GM12878 (cell line): ENCODE measurements at regions not wholly inside any gene's neighbourhood (a gene's known extent, or its start where the extent isn't known, plus 50 kb on each side); places are given as distances from the start of the nearest gene placed in this dataset.

ENCODE experiments used
- ATAC-seq: fragments of 200-7000 bp; cut with Tn5 transposase; 3 replicates; pipeline ENCODE4 v1.9.1; 2020; ENCODE audit warnings: mild to moderate bottlenecking, moderate library complexity
- BruUV-seq: library from RNA; stranded (reverse); fragments of 400-500 nt; replicated peaks from 2 replicates; lab custom pipeline; 2021; lab: Mats Ljungman, UMichigan
- CTCF ChIA-PET: fragments of 300-600 bp; sonication (Branson Sonifier 250); formaldehyde crosslinking; extraction: SDS; loops from one replicate; lab custom pipeline; 2021; ENCODE audit warnings: inconsistent platforms; lab: Yijun Ruan, JAX
- POLR2A ChIA-PET: fragments of 350-600 bp; formaldehyde crosslinking; extraction: SDS; loops from one replicate; lab custom pipeline; 2021; ENCODE audit warnings: inconsistent platforms; lab: Charles Lee
- RAD21 ChIA-PET: fragments of 300-600 bp; sonication (Branson Sonifier 250); formaldehyde crosslinking; loops from one replicate; lab custom pipeline; 2023; ENCODE audit warnings: antibody characterized with exemption; ENCODE audit not compliant: unreplicated experiment; lab: Charles Lee
- SMC1A ChIA-PET: fragments of 300-600 bp; sonication (Branson Sonifier 250); formaldehyde crosslinking; loops from one replicate; lab custom pipeline; 2023; ENCODE audit not compliant: unreplicated experiment, uncharacterized antibody; lab: Charles Lee
- DNase-seq: peaks from one replicate; pipeline ENCODE4 v3.0.0-alpha.2; 2011; ENCODE audit warnings: low read depth, low spot score
- FAIRE-seq: peaks from 3 replicates; lab custom pipeline; 2011; peaks lifted over from hg19 to GRCh38; lab: Jason Lieb, UNC
- H2AFZ ChIP-seq: 2 replicates; pipeline ENCODE4 v1.6.0; 2011; ENCODE audit warnings: low read depth, low read length, control low read depth; ENCODE audit not compliant: control insufficient read depth
- H3K27ac ChIP-seq: 2 replicates; pipeline ENCODE4 v1.5.1; 2011; ENCODE audit warnings: control low read depth; ENCODE audit not compliant: control insufficient read depth, insufficient read depth
- H3K27me3 ChIP-seq, 2 experiments: replicated peaks in 1 of 2; 2 replicates each; pipeline versions ENCODE4 v1.6.0 to v1.6.1; 2011; ENCODE audit warnings: low read length in 1 of 2; ENCODE audit not compliant: control insufficient read depth in 2 of 2, insufficient read depth in 2 of 2
- H3K36me3 ChIP-seq, 2 experiments: 2 replicates each; pipeline ENCODE4 v1.5.1; 2011; ENCODE audit warnings: low read length in 1 of 2; ENCODE audit not compliant: control insufficient read depth in 2 of 2, insufficient read depth in 2 of 2
- H3K4me1 ChIP-seq: 2 replicates; pipeline ENCODE4 v1.6.1; 2011; ENCODE audit warnings: mild to moderate bottlenecking, low read length, moderate library complexity, mixed read lengths; ENCODE audit not compliant: control insufficient read depth, insufficient read depth
- H3K4me2 ChIP-seq: 2 replicates; pipeline ENCODE4 v1.6.0; 2011; ENCODE audit warnings: control low read depth; ENCODE audit not compliant: control insufficient read depth, insufficient read depth
- H3K4me3 ChIP-seq: fragments of 200-600 bp; sonication (generic); 2 replicates; pipeline ENCODE4 v1.5.1; 2016
- H3K79me2 ChIP-seq: 2 replicates; pipeline ENCODE4 v1.6.0; 2011; ENCODE audit warnings: low read length; ENCODE audit not compliant: control insufficient read depth, insufficient read depth
- H3K9ac ChIP-seq: 2 replicates; pipeline ENCODE4 v1.8.0; 2011; ENCODE audit warnings: low read length, control low read depth, mixed read lengths; ENCODE audit not compliant: control insufficient read depth, insufficient read depth
- H3K9me3 ChIP-seq: replicated peaks from 3 replicates; pipeline ENCODE4 v1.5.1; 2011; ENCODE audit warnings: mild to moderate bottlenecking, low read length; ENCODE audit not compliant: control insufficient read depth, insufficient read depth
- H4K20me1 ChIP-seq: 2 replicates; pipeline ENCODE4 v1.6.0; 2011; ENCODE audit not compliant: control insufficient read depth, insufficient read depth
- ATF2 ChIP-seq: IDR thresholded peaks from 2 replicates; pipeline ENCODE4 v1.6.1; 2012; ENCODE audit warnings: low read length, inconsistent platforms
- CBFB ChIP-seq: IDR thresholded peaks from 2 replicates; pipeline ENCODE4 v1.6.1; 2016; ENCODE audit warnings: antibody characterized with exemption, low read depth
- DPF2 ChIP-seq: fragments of 450-650 bp; IDR thresholded peaks from 2 replicates; pipeline ENCODE4 v1.6.1; 2017; ENCODE audit warnings: mild to moderate bottlenecking
- EP300 ChIP-seq, 2 experiments: fragments of 150-350 bp in 1 of 2; IDR thresholded peaks; 2 replicates each; pipeline ENCODE4 v1.6.1; 2011 to 2012; ENCODE audit warnings: low read depth in 2 of 2, low read length in 2 of 2, borderline replicate concordance in 1 of 2, improper control_type of control experiment in 1 of 2, inconsistent platforms in 1 of 2; ENCODE audit not compliant: control insufficient read depth in 1 of 2
- KDM1A ChIP-seq: fragments of 200-600 bp; sonication (generic); IDR thresholded peaks from 2 replicates; pipeline ENCODE4 v1.6.1; 2016; ENCODE audit warnings: borderline replicate concordance
- MYB ChIP-seq: fragments of 150-350 bp; IDR thresholded peaks from 2 replicates; pipeline ENCODE4 v1.6.1; 2014; ENCODE audit warnings: mild to moderate bottlenecking, low read depth, low read length, borderline replicate concordance
- PAX5 ChIP-seq: IDR thresholded peaks from 2 replicates; pipeline ENCODE4 v1.6.1; 2011; ENCODE audit warnings: low read depth, low read length, borderline replicate concordance
- PAX8 ChIP-seq: fragments of 450-650 bp; IDR thresholded peaks from 2 replicates; pipeline ENCODE4 v1.6.1; 2017; ENCODE audit warnings: mild to moderate bottlenecking, moderate library complexity
- PKNOX1 ChIP-seq: fragments of 450-650 bp; IDR thresholded peaks from 2 replicates; pipeline ENCODE4 v1.6.1; 2016; ENCODE audit warnings: mild to moderate bottlenecking
- RAD21 ChIP-seq: IDR thresholded peaks from 2 replicates; pipeline ENCODE4 v1.6.1; 2011; ENCODE audit warnings: mild to moderate bottlenecking, low read depth, low read length, moderate library complexity; ENCODE audit not compliant: insufficient read depth
- RELA ChIP-seq: fragments of 450-650 bp; IDR thresholded peaks from 2 replicates; pipeline ENCODE4 v1.8.0; 2014; ENCODE audit warnings: borderline replicate concordance; ENCODE audit not compliant: partially characterized antibody
- STAT1 ChIP-seq: fragments of 450-650 bp; conservative IDR thresholded peaks from 2 replicates; pipeline ENCODE4 v1.6.1; 2014; ENCODE audit warnings: antibody characterized with exemption, mild to moderate bottlenecking
- WGBS: methylation state at CpG from one replicate; pipeline ENCODE4 v1.1.6; 2016; ENCODE audit warnings: low lambda C conversion rate; ENCODE audit not compliant: insufficient replicate concordance, insufficient coverage; ENCODE audit errors: missing lambda C conversion rate; 5-methylcytosine and 5-hydroxymethylcytosine counted together
- in situ Hi-C: fragments of 300-500 bp; cut with MboI; formaldehyde crosslinking; loops from 9 replicates; pipeline ENCODE4 v1.14.3; 2018; ENCODE audit warnings: mixed read lengths
- intact Hi-C: fragments of 100-400 bp; cut with micrococcal nuclease; formaldehyde crosslinking; loops from one replicate; pipeline ENCODE4 v1.14.2; 2022; ENCODE audit not compliant: unreplicated experiment
- TF ChIP-seq, protein P1 (sequence below): IDR thresholded peaks from 2 replicates; pipeline ENCODE4 v1.6.1; 2011; ENCODE audit warnings: low read depth, mild to moderate bottlenecking, low read length, moderate library complexity, borderline replicate concordance; ENCODE audit errors: extremely low read depth
- TF ChIP-seq, protein P2 (sequence below): fragments of 150-350 bp; IDR thresholded peaks from 2 replicates; pipeline ENCODE4 v1.6.1; 2014; ENCODE audit warnings: mild to moderate bottlenecking, low read depth, low read length
- TF ChIP-seq, protein P3 (sequence below): IDR thresholded peaks from 2 replicates; pipeline ENCODE4 v1.6.1; 2012; ENCODE audit warnings: mild to moderate bottlenecking, low read depth, low read length

- H3K9me3 ChIP-seq: no peaks in the 10 kb centered on the region
- no peak overlapping the region for H3K4me3 ChIP-seq
- no peak overlapping the region for H2AFZ ChIP-seq
- ChIA-PET POLR2A (no interaction called here), RAD21 (no interaction called here), CTCF (no interaction called here), SMC1A (no interaction called here)
- ATAC-seq: no peak
- no peak overlapping the region for H3K4me2 ChIP-seq
- no peaks in the 10 kb centered on the region for H3K36me3 ChIP-seq
- in situ Hi-C loops (no loop called here), intact Hi-C loops (no loop called here)
- H3K79me2 ChIP-seq: no peaks in the 10 kb centered on the region
- FAIRE-seq: no peak
- no peak overlapping the region for H3K9ac ChIP-seq
- no peak overlapping the region for H3K27ac ChIP-seq
- no peak for DNase-seq
- BruUV-seq: no TSS peak
- no peaks in the 10 kb centered on the region for H3K4me1 ChIP-seq
- 2% methylated on average over 2 of the region's 2 CpGs for WGBS
- H3K27me3 ChIP-seq: no peaks in the 10 kb centered on the region
- H4K20me1 ChIP-seq: no peaks in the 10 kb centered on the region
- TF ChIP-seq MYB: no peak
- TF ChIP-seq RELA: no peak
- TF ChIP-seq, protein P1, sequence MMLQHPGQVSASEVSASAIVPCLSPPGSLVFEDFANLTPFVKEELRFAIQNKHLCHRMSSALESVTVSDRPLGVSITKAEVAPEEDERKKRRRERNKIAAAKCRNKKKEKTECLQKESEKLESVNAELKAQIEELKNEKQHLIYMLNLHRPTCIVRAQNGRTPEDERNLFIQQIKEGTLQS: no peak
- no peak for TF ChIP-seq RAD21
- TF ChIP-seq PAX5: no peak
- no peak for TF ChIP-seq CBFB
- TF ChIP-seq, protein P2, sequence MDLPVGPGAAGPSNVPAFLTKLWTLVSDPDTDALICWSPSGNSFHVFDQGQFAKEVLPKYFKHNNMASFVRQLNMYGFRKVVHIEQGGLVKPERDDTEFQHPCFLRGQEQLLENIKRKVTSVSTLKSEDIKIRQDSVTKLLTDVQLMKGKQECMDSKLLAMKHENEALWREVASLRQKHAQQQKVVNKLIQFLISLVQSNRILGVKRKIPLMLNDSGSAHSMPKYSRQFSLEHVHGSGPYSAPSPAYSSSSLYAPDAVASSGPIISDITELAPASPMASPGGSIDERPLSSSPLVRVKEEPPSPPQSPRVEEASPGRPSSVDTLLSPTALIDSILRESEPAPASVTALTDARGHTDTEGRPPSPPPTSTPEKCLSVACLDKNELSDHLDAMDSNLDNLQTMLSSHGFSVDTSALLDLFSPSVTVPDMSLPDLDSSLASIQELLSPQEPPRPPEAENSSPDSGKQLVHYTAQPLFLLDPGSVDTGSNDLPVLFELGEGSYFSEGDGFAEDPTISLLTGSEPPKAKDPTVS: no peak
- no peak for TF ChIP-seq KDM1A
- no peak for TF ChIP-seq DPF2
- TF ChIP-seq EP300 (IDR thresholded peaks at IDR 0.05; ENCODE audit: borderline replicate concordance in 1 of 2, control insufficient read depth in 1 of 2, low read depth in 2 of 2, low read length in 2 of 2): no peak
- TF ChIP-seq PAX8: no peak
- no peak for TF ChIP-seq PKNOX1
- TF ChIP-seq STAT1: no peak
- TF ChIP-seq ATF2: no peak
- TF ChIP-seq, protein P3, sequence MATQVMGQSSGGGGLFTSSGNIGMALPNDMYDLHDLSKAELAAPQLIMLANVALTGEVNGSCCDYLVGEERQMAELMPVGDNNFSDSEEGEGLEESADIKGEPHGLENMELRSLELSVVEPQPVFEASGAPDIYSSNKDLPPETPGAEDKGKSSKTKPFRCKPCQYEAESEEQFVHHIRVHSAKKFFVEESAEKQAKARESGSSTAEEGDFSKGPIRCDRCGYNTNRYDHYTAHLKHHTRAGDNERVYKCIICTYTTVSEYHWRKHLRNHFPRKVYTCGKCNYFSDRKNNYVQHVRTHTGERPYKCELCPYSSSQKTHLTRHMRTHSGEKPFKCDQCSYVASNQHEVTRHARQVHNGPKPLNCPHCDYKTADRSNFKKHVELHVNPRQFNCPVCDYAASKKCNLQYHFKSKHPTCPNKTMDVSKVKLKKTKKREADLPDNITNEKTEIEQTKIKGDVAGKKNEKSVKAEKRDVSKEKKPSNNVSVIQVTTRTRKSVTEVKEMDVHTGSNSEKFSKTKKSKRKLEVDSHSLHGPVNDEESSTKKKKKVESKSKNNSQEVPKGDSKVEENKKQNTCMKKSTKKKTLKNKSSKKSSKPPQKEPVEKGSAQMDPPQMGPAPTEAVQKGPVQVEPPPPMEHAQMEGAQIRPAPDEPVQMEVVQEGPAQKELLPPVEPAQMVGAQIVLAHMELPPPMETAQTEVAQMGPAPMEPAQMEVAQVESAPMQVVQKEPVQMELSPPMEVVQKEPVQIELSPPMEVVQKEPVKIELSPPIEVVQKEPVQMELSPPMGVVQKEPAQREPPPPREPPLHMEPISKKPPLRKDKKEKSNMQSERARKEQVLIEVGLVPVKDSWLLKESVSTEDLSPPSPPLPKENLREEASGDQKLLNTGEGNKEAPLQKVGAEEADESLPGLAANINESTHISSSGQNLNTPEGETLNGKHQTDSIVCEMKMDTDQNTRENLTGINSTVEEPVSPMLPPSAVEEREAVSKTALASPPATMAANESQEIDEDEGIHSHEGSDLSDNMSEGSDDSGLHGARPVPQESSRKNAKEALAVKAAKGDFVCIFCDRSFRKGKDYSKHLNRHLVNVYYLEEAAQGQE: no peak
Observed at GRCh38 chr4:66972087-66972486, 573.2 kb downstream of the CENPC start.
